ENCODE measurements at regions not wholly inside any gene's neighbourhood (a gene's known extent, or its start where the extent isn't known, plus 50 kb on each side); places are given as distances from the start of the nearest gene placed in this dataset.

- DNase-seq, result no peak
- H3K9me3 ChIP-seq (ENCODE audit: severe bottlenecking), result no peaks in the 10 kb centered on the region
- no peak for TF ChIP-seq CTCF (IDR thresholded peaks at IDR 0.05; ENCODE audit: low read depth, low read length)
- no peak overlapping the region for H3K27ac ChIP-seq
- no peaks in the 10 kb centered on the region for H3K36me3 ChIP-seq
- peaks cover 98% of the 10 kb centered on the region for H3K27me3 ChIP-seq (ENCODE audit: insufficient read depth, low read depth, severe bottlenecking)
- no peak overlapping the region for H3K4me3 ChIP-seq (ENCODE audit: low read depth, low read length)
Observed at GRCh38 chr9:109868722-109869121, 88.7 kb downstream of the PALM2AKAP2 start.

GRCh38 chr9:109870365-109870764 lies 90.4 kb downstream of the PALM2AKAP2 start:
- H3K4me3 ChIP-seq (ENCODE audit: low read depth, low read length), result no peak overlapping the region
- peaks cover 100% of the 10 kb centered on the region for H3K27me3 ChIP-seq (ENCODE audit: insufficient read depth, low read depth, severe bottlenecking)
- TF ChIP-seq CTCF (IDR thresholded peaks at IDR 0.05; ENCODE audit: low read depth, low read length), result no peak
- H3K9me3 ChIP-seq (ENCODE audit: severe bottlenecking), result peaks cover 2% of the 10 kb centered on the region
- no peak for DNase-seq
- H3K27ac ChIP-seq, result no peak overlapping the region
- no peaks in the 10 kb centered on the region for H3K36me3 ChIP-seq

GRCh38 chr9:109872901-109873300 lies 92.9 kb downstream of the PALM2AKAP2 start:
- H3K27ac ChIP-seq, result no peak overlapping the region
- DNase-seq, result no peak
- no peaks in the 10 kb centered on the region for H3K36me3 ChIP-seq
- H3K4me3 ChIP-seq (ENCODE audit: low read depth, low read length), result no peak overlapping the region
- no peak for TF ChIP-seq CTCF (IDR thresholded peaks at IDR 0.05; ENCODE audit: low read depth, low read length)
- peaks cover 2% of the 10 kb centered on the region for H3K9me3 ChIP-seq (ENCODE audit: severe bottlenecking)
- H3K27me3 ChIP-seq (ENCODE audit: insufficient read depth, low read depth, severe bottlenecking), result peaks cover 96% of the 10 kb centered on the region

GRCh38 chr9:109875495-109876129 lies 95.6 kb downstream of the PALM2AKAP2 start:
- H3K9me3 ChIP-seq (ENCODE audit: severe bottlenecking), result peaks cover 2% of the 10 kb centered on the region
- H3K27me3 ChIP-seq (ENCODE audit: insufficient read depth, low read depth, severe bottlenecking), result peaks cover 95% of the 10 kb centered on the region
- H3K4me3 ChIP-seq (ENCODE audit: low read depth, low read length), result no peak overlapping the region
- no peak overlapping the region for H3K27ac ChIP-seq
- no peak for TF ChIP-seq CTCF (IDR thresholded peaks at IDR 0.05; ENCODE audit: low read depth, low read length)
- H3K36me3 ChIP-seq, result no peaks in the 10 kb centered on the region
- no peak for DNase-seq

GRCh38 chr9:109880276-109881169 lies 100.5 kb downstream of the PALM2AKAP2 start:
- Histone ChIP-seq H3K4me3 (ENCODE audit: low read depth, low read length) (no peak overlapping the region), H3K27ac (no peak overlapping the region), H3K27me3 (ENCODE audit: insufficient read depth, low read depth, severe bottlenecking) (peaks cover 92% of the 10 kb centered on the region), H3K9me3 (ENCODE audit: severe bottlenecking) (peaks cover 4% of the 10 kb centered on the region), H3K36me3 (no peaks in the 10 kb centered on the region)
- peak; percentile 85 for TF ChIP-seq CTCF (IDR thresholded peaks at IDR 0.05; ENCODE audit: low read depth, low read length)
- peak; percentile 33 for DNase-seq
